ELR (cell line): ENCODE measurements at regions not wholly inside any gene's neighbourhood (a gene's known extent, or its start where the extent isn't known, plus 50 kb on each side); places are given as distances from the start of the nearest gene placed in this dataset.
"Not testable (repeated sequence)": the region's sequence is repeated elsewhere in the genome, so short reads cannot be mapped to it uniquely, and the experiment has no call there.

ENCODE experiments used
- DNase-seq: peaks from one replicate; pipeline ENCODE4 v3.0.0-alpha.2; 2015; ENCODE audit warnings: low read depth

GRCh38 chr10:28733245-28733644 lies 55.9 kb downstream of the BAMBI start:
- DNase-seq, result no peak

DNA sequence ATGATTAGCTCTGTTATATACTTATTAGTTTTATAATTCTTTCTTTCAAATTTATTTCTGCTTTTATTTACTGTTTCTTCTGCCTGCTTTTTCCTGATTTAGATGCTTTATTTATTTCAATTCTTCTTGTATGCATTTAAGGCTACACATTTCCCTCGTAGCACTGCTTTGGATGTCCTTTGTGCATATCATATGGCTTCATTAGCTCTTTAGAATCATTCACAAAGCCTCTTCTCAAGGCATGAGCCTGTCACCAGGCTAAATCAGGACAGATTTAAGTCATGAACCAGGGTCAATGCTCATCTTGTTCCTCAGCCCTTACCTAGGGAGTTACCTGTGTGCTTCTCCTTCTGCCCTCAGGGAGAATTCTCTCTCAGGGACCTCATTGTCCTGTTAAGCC lies 56.3 kb downstream of the BAMBI start:
- no peak for DNase-seq

- DNase-seq, result peak; percentile 85
Measured at GRCh38 chr10:28734938-28735759, 57.8 kb downstream of the BAMBI start.

- DNase-seq, result no peak
Measured at GRCh38 chr10:28737096-28737495, 59.8 kb downstream of the BAMBI start.

GRCh38 chr10:28738200-28738599 lies 60.9 kb downstream of the BAMBI start:
- no peak for DNase-seq

- DNase-seq, result no peak
Measured at GRCh38 chr10:28743576-28743975, 66.3 kb downstream of the BAMBI start.

- no peak for DNase-seq
Measured at GRCh38 chr10:28744069-28744768, 66.9 kb downstream of the BAMBI start.

DNA sequence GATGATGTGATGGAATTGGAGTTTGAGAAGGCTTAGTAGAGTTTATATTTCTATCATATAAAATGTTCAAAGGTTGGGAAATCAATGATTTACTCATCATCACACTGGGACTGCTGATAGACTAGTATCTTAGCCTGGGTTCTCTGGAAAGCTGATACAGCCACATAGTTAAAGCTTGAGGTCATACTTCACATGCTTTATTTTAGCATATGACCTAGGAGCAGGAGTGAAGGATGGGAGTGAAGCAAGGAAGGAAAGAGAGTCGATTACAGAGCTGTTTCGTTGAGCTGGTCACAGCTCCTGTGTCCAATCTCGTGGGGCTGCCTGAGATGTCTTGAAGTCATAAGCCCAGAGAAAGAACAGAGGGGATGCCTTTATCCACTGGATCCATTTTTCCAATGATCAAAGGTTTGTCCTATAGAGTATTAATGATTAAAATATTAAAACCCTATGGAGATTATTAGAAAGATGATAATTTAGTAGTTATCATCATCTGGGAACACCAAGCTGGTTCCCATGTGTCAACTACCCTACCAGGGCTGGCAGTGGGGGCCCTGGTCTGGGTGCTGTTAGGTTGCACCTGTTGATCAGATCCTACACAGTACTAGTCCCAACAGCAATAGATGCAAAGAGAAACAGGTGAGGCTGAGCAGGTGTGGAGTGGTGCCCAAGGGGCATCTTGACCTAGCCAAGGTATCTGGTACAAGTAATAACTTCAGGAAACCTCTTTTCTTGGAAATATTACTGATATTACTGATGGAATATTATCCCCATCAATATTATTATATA lies 77.8 kb downstream of the BAMBI start:
- DNase-seq, result peak; percentile 13

- DNase-seq, result no peak
Measured at GRCh38 chr10:28761084-28761846, 83.9 kb downstream of the BAMBI start.

DNA sequence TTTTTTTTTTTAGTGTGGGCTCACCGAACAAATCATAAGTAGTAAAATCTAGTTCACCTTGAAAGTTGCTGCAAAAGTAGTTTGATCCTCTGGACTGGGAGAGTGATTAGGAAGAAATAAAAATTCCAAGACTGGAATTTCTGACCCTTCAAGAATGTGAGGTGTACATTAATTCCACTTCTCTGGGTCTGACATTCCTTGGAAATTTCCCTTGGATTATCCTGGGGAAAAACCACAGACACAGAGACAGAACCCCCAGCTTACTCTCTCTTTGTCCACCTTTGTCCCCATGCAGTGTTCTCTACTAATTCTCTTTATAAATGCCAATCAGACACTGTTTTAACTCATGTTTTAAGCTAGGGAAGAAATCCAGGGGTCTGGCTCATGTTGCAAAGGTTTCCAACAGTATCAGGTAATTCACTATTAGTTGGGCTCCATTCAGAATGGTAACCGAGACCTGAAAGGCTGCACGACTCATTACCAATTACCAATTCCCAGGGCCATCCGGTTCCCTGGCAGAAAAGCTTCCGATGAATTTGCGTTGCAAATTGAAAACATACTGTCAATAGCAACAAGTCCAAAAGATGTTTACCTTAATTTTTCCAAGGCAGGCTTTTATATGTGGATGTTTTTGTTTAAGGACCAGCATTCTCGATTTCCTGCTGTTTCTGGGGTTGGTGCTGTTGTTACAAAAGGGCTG lies 86.3 kb downstream of the BAMBI start:
- DNase-seq, result no peak

DNA sequence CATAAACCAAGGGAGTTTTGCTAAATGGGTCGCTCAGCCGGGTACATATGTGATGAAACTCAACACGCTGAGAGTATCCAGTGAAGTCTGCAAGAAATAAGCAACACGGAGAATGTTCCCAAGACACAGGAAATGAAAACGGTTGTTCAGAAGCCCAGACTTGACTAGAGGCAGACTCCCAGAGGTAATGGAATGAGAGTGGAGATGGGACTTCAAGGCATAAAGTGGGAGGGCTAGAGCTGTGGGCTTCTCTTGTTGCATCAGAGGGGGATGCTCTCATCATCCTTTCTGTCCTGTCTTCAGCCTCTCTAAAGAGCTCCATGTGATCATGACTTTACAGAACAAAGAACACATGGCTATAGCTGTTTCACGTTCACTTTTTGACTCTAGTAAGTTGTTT lies 88.3 kb downstream of the BAMBI start:
- no peak for DNase-seq

GRCh38 chr10:28768227-28768626 lies 90.9 kb downstream of the BAMBI start:
- DNase-seq, result no peak

GRCh38 chr10:28769091-28769604 lies 91.8 kb downstream of the BAMBI start:
- no peak for DNase-seq

- DNase-seq, result not testable (repeated sequence)
Measured at GRCh38 chr10:28771580-28772090, 94.3 kb downstream of the BAMBI start.

DNA sequence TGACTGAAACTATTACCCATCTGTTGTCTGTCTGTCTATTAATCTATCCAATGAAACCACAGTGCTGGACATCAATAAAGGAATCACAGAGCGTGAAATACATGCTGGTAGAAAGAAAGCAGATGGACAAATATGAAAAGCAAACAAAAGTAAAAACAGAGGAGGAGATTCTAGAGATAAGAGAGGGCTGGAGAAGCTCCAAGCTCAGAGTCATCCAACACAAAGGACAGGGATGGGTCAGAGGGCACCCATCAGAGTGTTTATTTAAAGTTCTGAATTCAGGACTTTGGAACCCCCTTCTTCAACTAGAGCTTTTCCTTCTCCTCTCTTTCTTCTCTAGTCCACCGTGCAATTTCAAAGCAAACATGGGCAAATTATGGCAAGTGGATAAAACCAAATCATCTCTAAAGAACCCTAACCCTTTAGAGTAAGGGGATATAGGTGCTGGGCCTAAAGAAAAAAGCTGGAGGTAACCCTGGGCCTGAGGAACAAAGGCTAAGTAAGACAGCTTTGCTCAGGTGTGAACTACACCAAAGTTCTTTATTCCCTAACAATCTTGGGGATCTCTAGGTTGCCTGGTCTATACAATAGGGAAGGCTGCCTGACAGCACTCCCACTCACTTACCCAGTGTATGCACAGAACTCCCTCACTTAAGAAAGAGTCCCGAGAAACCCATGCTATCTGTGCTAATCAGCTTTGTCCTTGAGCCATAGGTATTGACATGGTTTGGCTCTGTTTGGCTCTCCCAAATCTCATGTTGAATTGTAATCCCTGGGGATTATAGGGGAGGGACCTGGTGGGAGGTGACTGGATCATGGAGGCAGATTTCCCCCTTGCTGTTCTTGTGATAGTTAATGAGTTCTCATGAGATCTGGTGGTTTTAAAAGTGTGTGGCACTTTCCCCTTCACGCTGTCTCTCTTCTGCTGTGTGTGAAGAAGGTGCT lies 97.0 kb downstream of the BAMBI start:
- DNase-seq, result no peak

GRCh38 chr10:28775773-28776172 lies 98.5 kb downstream of the BAMBI start:
- no peak for DNase-seq

- DNase-seq, result no peak
Measured at GRCh38 chr10:28776519-28776918, 99.2 kb downstream of the BAMBI start.

- DNase-seq, result no peak
Measured at GRCh38 chr10:28777911-28778310, 100.6 kb downstream of the BAMBI start.

- peak; percentile 4 for DNase-seq
Measured at GRCh38 chr10:28778524-28778923, 101.2 kb downstream of the BAMBI start.

DNA sequence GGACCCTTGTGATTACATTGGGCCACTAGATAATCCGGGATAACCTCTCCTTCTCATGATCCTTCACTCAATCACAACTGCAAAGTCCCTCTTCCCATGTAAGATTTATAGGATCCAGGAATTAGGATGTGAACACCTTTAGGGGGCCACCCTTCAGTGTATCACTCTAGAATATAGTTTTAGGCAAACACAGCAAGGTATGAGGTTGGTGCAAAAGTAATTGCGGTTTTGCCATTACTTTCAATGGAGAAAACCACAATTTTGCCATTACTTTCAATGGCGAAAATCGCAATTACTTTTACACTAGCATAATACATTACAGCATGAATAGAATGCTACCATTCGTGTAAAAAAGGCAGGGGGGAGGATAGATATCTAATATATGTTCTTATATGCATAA lies 104.0 kb downstream of the BAMBI start:
- DNase-seq, result no peak
